ENCODE measurements at regions not wholly inside any gene's neighbourhood (a gene's known extent, or its start where the extent isn't known, plus 50 kb on each side); places are given as distances from the start of the nearest gene placed in this dataset.

- TF ChIP-seq CTCF (IDR thresholded peaks at IDR 0.05; ENCODE audit: insufficient read depth, low read depth, low read length): no peak
- no peak for TF ChIP-seq EZH2 (IDR thresholded peaks at IDR 0.05; ENCODE audit: insufficient read depth, low read length)
These were observed 401.6 kb upstream of the CDH11 start for GRCh38 chr16:65523283-65523944.
